OCI-LY3 (cell line): ENCODE measurements at regions not wholly inside any gene's neighbourhood (a gene's known extent, or its start where the extent isn't known, plus 50 kb on each side); places are given as distances from the start of the nearest gene placed in this dataset.

Experiments
- H2AFZ ChIP-seq: fragments of 200-600, 300-600 bp; shearing (Covaris generic); 2 replicates; pipeline ENCODE4 v1.6.0; 2014; ENCODE audit warnings: antibody characterized with exemption, low read depth, low read length
- H3K27ac ChIP-seq: fragments of 200-600, 300-600 bp; sonication (generic); 2 replicates; pipeline ENCODE4 v1.5.1; 2014; ENCODE audit warnings: mild to moderate bottlenecking, low read length, moderate library complexity, mixed read lengths
- H3K27me3 ChIP-seq: fragments of 200-600, 300-600 bp; sonication (generic); 2 replicates; pipeline ENCODE4 v1.6.1; 2014; ENCODE audit warnings: low read depth, low read length, mixed read lengths
- H3K36me3 ChIP-seq: fragments of 200-600, 300-600 bp; sonication (generic); replicated peaks from 2 replicates; pipeline ENCODE3; 2014; ENCODE audit warnings: low read depth, low read length, mixed read lengths
- H3K4me1 ChIP-seq: fragments of 300-600, 200-600 bp; sonication (generic); 2 replicates; pipeline ENCODE4 v1.6.1; 2014; ENCODE audit warnings: low read length, mixed read lengths
- H3K4me2 ChIP-seq: fragments of 200-600, 300-600 bp; sonication (generic); 2 replicates; pipeline ENCODE4 v1.6.1; 2014; ENCODE audit warnings: low read length, mixed read lengths
- H3K4me3 ChIP-seq: fragments of 300-600, 200-600 bp; sonication (generic); 2 replicates; pipeline ENCODE4 v1.5.1; 2014; ENCODE audit warnings: antibody characterized with exemption, mild to moderate bottlenecking, low read length, moderate library complexity
- H3K79me2 ChIP-seq: fragments of 300-600, 200-600 bp; shearing (Covaris generic); 2 replicates; pipeline ENCODE4 v1.6.1; 2014; ENCODE audit warnings: mild to moderate bottlenecking, low read length, mixed read lengths
- H3K9ac ChIP-seq: fragments of 300-600, 200-600 bp; shearing (Covaris generic); 2 replicates; pipeline ENCODE4 v1.6.0; 2014; ENCODE audit warnings: mild to moderate bottlenecking, low read length, moderate library complexity
- H3K9me3 ChIP-seq: fragments of 200-600, 300-600 bp; shearing (Covaris generic); 2 replicates; pipeline ENCODE4 v1.6.1; 2014; ENCODE audit warnings: low read length, mixed read lengths; ENCODE audit not compliant: insufficient read depth
- H4K20me1 ChIP-seq: fragments of 200-600, 300-600 bp; sonication (generic); 2 replicates; pipeline ENCODE4 v1.6.1; 2016; ENCODE audit warnings: low read length, mixed read lengths; ENCODE audit not compliant: insufficient read depth
- EZH2phosphoT487 ChIP-seq: fragments of 200-600 bp; shearing (Covaris generic); IDR thresholded peaks from 2 replicates; pipeline ENCODE4 v1.6.1; 2018; ENCODE audit warnings: antibody characterized with exemption, mixed run types, low read depth
- TF ChIP-seq, protein P1 (sequence below): fragments of 200-600, 300-600 bp; sonication (generic); IDR thresholded peaks from 2 replicates; pipeline ENCODE4 v1.5.1; 2014; ENCODE audit warnings: antibody characterized with exemption, low read length, low read depth

DNA sequence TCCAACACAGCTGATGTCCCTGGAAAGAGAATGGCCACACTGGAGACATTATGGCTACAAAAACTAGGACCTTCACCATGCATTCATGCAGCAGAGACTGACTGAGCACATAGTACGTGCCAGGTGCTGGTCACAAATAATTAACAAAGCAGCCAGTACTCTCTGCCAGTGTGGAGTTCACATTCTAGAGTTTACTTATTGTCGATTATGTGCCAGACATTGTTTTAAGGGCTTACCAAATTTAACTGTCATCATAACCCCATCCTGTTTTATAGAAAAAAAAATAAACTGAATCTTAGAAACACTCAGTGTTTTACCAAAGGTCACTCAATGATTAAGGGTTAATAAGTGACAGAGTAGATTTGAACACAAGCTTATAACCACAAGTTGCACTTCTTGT lies 143.3 kb downstream of the RRAGC start:
- H3K36me3 ChIP-seq = no peaks in the 10 kb centered on the region
- H3K4me3 ChIP-seq = no peak overlapping the region
- H3K9me3 ChIP-seq = no peaks in the 10 kb centered on the region
- no peak overlapping the region for H3K9ac ChIP-seq
- H3K4me1 ChIP-seq = no peaks in the 10 kb centered on the region
- H3K27ac ChIP-seq = no peak overlapping the region
- no peak for TF ChIP-seq EZH2phosphoT487
- TF ChIP-seq, protein P1, sequence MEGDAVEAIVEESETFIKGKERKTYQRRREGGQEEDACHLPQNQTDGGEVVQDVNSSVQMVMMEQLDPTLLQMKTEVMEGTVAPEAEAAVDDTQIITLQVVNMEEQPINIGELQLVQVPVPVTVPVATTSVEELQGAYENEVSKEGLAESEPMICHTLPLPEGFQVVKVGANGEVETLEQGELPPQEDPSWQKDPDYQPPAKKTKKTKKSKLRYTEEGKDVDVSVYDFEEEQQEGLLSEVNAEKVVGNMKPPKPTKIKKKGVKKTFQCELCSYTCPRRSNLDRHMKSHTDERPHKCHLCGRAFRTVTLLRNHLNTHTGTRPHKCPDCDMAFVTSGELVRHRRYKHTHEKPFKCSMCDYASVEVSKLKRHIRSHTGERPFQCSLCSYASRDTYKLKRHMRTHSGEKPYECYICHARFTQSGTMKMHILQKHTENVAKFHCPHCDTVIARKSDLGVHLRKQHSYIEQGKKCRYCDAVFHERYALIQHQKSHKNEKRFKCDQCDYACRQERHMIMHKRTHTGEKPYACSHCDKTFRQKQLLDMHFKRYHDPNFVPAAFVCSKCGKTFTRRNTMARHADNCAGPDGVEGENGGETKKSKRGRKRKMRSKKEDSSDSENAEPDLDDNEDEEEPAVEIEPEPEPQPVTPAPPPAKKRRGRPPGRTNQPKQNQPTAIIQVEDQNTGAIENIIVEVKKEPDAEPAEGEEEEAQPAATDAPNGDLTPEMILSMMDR = no peak
- no peak overlapping the region for H2AFZ ChIP-seq
- H3K4me2 ChIP-seq = no peak overlapping the region
- no peaks in the 10 kb centered on the region for H3K79me2 ChIP-seq
- no peaks in the 10 kb centered on the region for H4K20me1 ChIP-seq
- H3K27me3 ChIP-seq = no peaks in the 10 kb centered on the region

DNA sequence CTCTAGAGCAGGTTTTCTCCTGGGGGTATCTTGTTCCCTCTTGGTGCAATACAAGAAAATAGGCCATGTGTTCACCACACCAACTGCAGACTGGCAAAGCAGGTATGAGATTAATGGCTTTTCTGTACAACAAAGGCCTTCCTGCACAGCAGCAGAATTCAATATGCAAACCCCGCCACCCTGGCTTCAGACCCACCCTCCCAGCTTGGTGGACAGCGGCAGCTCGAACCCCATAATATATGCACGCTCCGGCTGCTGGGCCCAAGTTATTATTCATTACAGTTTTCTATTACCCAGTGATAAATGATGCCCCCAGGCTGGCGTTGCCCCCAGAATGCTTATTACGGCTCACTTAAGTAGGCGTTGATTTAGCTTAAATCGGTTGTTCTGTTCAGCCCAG lies 144.2 kb downstream of the RRAGC start:
- no peak overlapping the region for H3K27ac ChIP-seq
- no peak overlapping the region for H2AFZ ChIP-seq
- H3K9ac ChIP-seq = no peak overlapping the region
- no peak for TF ChIP-seq EZH2phosphoT487
- TF ChIP-seq, protein P1 = no peak
- H3K27me3 ChIP-seq = no peaks in the 10 kb centered on the region
- H3K79me2 ChIP-seq = no peaks in the 10 kb centered on the region
- H3K36me3 ChIP-seq = no peaks in the 10 kb centered on the region
- no peak overlapping the region for H3K4me3 ChIP-seq
- no peak overlapping the region for H3K4me2 ChIP-seq
- H3K4me1 ChIP-seq = no peaks in the 10 kb centered on the region
- H3K9me3 ChIP-seq = no peaks in the 10 kb centered on the region
- H4K20me1 ChIP-seq = no peaks in the 10 kb centered on the region

DNA sequence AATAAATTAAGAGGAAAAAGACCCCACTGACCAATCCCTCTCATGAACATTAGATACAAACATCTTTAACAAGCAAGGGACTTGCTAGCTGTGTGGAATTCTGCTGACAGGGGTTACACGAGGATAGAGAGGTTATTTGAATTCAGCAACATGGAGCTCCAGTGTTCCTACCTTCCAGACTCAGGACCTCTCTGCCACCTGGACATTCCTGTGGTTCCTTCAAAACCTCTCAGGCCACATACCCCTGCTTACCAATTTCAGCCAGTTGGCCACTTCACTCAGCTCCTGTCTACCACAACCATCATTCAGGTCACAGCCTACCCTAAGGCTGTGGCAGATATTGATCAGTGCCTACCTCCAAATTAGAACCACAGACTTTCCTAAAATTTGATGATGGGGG lies 147.5 kb downstream of the RRAGC start:
- no peak overlapping the region for H3K9ac ChIP-seq
- H3K36me3 ChIP-seq = no peaks in the 10 kb centered on the region
- no peak overlapping the region for H3K27ac ChIP-seq
- no peak overlapping the region for H3K4me2 ChIP-seq
- TF ChIP-seq, protein P1 = no peak
- TF ChIP-seq EZH2phosphoT487 = no peak
- no peaks in the 10 kb centered on the region for H3K9me3 ChIP-seq
- no peaks in the 10 kb centered on the region for H3K27me3 ChIP-seq
- no peaks in the 10 kb centered on the region for H4K20me1 ChIP-seq
- no peaks in the 10 kb centered on the region for H3K79me2 ChIP-seq
- H3K4me3 ChIP-seq = no peak overlapping the region
- no peaks in the 10 kb centered on the region for H3K4me1 ChIP-seq
- no peak overlapping the region for H2AFZ ChIP-seq

DNA sequence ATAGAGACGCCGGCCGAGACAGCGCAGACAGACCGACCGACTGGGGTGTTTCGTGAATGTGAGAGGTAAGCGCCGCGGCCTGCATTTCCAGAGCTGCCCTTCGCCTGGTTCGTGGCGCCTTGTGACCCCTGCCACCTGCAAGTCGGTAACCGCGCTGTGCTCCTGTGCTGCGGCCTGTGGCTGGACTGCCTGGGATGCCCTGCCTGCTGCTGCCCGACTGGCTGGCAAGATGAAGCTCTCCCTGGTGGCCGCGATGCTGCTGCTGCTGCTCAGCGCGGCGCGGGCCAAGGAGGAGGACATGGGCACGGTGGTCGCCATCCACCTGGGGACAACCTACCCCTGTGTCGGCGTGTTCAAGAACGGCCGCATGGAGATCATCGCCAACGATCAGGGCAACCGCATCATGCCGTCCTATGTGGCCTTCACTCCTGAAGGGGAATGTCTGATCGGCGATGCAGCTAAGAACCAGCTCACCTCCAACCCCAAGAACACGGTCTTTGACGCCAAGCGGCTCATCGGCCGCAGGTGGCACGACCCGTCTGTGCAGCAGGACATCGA lies 150.8 kb downstream of the RRAGC start:
- H3K9ac ChIP-seq = no peak overlapping the region
- no peaks in the 10 kb centered on the region for H3K9me3 ChIP-seq
- H3K27ac ChIP-seq = no peak overlapping the region
- H3K4me3 ChIP-seq = no peak overlapping the region
- no peak overlapping the region for H2AFZ ChIP-seq
- TF ChIP-seq, protein P1 = no peak
- TF ChIP-seq EZH2phosphoT487 = no peak
- no peaks in the 10 kb centered on the region; the same call in 1 of the 2 replicates for H3K27me3 ChIP-seq
- H3K4me2 ChIP-seq = no peak overlapping the region
- H4K20me1 ChIP-seq = no peaks in the 10 kb centered on the region
- no peaks in the 10 kb centered on the region for H3K36me3 ChIP-seq
- no peaks in the 10 kb centered on the region for H3K4me1 ChIP-seq
- no peaks in the 10 kb centered on the region for H3K79me2 ChIP-seq
